H9 (cell line): ENCODE measurements at regions not wholly inside any gene's neighbourhood (a gene's known extent, or its start where the extent isn't known, plus 50 kb on each side); places are given as distances from the start of the nearest gene placed in this dataset.

ENCODE experiments used
- DNase-seq: peaks from one replicate; pipeline ENCODE4 v3.0.0-alpha.2; 2017
- H2AFZ ChIP-seq: one replicate; pipeline ENCODE4 v1.6.1; 2013; ENCODE audit warnings: mild to moderate bottlenecking, low read length, control low read depth, moderate library complexity
- H2AK5ac ChIP-seq: 2 replicates; pipeline ENCODE4 v1.6.1; 2013; ENCODE audit warnings: low read length, control low read depth, mixed read lengths; ENCODE audit not compliant: insufficient read length
- H2BK120ac ChIP-seq: one replicate; pipeline ENCODE4 v1.6.1; 2013; ENCODE audit warnings: low read depth, mild to moderate bottlenecking, low read length, control low read depth, inconsistent platforms; ENCODE audit not compliant: poor library complexity, severe bottlenecking
- H2BK12ac ChIP-seq: 2 replicates; pipeline ENCODE4 v1.6.1; 2013; ENCODE audit warnings: low read length, control low read depth, mixed read lengths, low read depth; ENCODE audit not compliant: insufficient read length
- H2BK15ac ChIP-seq: 2 replicates; pipeline ENCODE4 v1.6.1; 2013; ENCODE audit warnings: low read depth, low read length, control low read depth
- H2BK20ac ChIP-seq: one replicate; pipeline ENCODE4 v1.6.1; 2013; ENCODE audit warnings: low read depth, mild to moderate bottlenecking, low read length, control low read depth, inconsistent platforms; ENCODE audit not compliant: poor library complexity, severe bottlenecking
- H2BK5ac ChIP-seq: 2 replicates; pipeline ENCODE4 v1.6.1; 2013; ENCODE audit warnings: low read length, control low read depth, mixed read lengths; ENCODE audit not compliant: insufficient read length
- H3K14ac ChIP-seq: 2 replicates; pipeline ENCODE4 v1.6.1; 2013; ENCODE audit warnings: low read length, control low read depth; ENCODE audit not compliant: insufficient read depth
- H3K18ac ChIP-seq: 2 replicates; pipeline ENCODE4 v1.6.1; 2013; ENCODE audit warnings: low read depth, mild to moderate bottlenecking, mixed read lengths, low read length, control low read depth; ENCODE audit not compliant: insufficient read length
- H3K23ac ChIP-seq: 2 replicates; pipeline ENCODE4 v1.6.1; 2013; ENCODE audit warnings: low read length, control low read depth, mixed read lengths, low read depth; ENCODE audit not compliant: insufficient read length
- H3K23me2 ChIP-seq: 2 replicates; pipeline ENCODE4 v1.6.1; 2013; ENCODE audit warnings: low read depth, mild to moderate bottlenecking, mixed read lengths, low read length, control low read depth; ENCODE audit not compliant: insufficient read length, poor library complexity, severe bottlenecking
- H3K27ac ChIP-seq: 2 replicates; pipeline ENCODE4 v1.5.1; 2013; ENCODE audit warnings: low read length, control low read depth, mixed read lengths, low read depth; ENCODE audit not compliant: insufficient read length
- H3K27me3 ChIP-seq: 2 replicates; pipeline ENCODE4 v1.6.1; 2013; ENCODE audit warnings: low read length, control low read depth, inconsistent platforms; ENCODE audit not compliant: insufficient read depth
- H3K4ac ChIP-seq: 2 replicates; pipeline ENCODE4 v1.6.1; 2013; ENCODE audit warnings: low read depth, mild to moderate bottlenecking, control low read depth, inconsistent platforms, low read length, moderate library complexity
- H3K4me1 ChIP-seq: 2 replicates; pipeline ENCODE4 v1.6.1; 2013; ENCODE audit warnings: low read length, control low read depth, inconsistent platforms; ENCODE audit not compliant: insufficient read depth
- H3K4me2 ChIP-seq: 2 replicates; pipeline ENCODE4 v1.6.1; 2013; ENCODE audit warnings: low read length, control low read depth, mixed read lengths; ENCODE audit not compliant: insufficient read length, insufficient read depth
- H3K56ac ChIP-seq: 2 replicates; pipeline ENCODE4 v1.6.1; 2013; ENCODE audit warnings: low read depth, mild to moderate bottlenecking, mixed read lengths, low read length, control low read depth; ENCODE audit not compliant: insufficient read length
- H3K79me1 ChIP-seq: 2 replicates; pipeline ENCODE4 v1.6.1; 2013; ENCODE audit warnings: low read depth, mild to moderate bottlenecking, moderate library complexity, low read length, control low read depth, inconsistent platforms; ENCODE audit not compliant: insufficient read depth, poor library complexity, severe bottlenecking
- H3K79me2 ChIP-seq: 2 replicates; pipeline ENCODE4 v1.6.1; 2013; ENCODE audit warnings: low read length, control low read depth, inconsistent platforms; ENCODE audit not compliant: insufficient read depth
- H3K9ac ChIP-seq: 2 replicates; pipeline ENCODE4 v1.6.1; 2013; ENCODE audit warnings: low read length, control low read depth, mixed read lengths; ENCODE audit not compliant: insufficient read length; ENCODE audit errors: extremely low read depth
- H3K9me3 ChIP-seq: one replicate; pipeline ENCODE4 v1.6.1; 2013; ENCODE audit warnings: low read depth, low read length, inconsistent platforms; ENCODE audit not compliant: control insufficient read depth
- H3T11ph ChIP-seq: one replicate; pipeline ENCODE4 v1.6.1; 2013; ENCODE audit warnings: mild to moderate bottlenecking, low read length, control low read depth, inconsistent platforms
- H4K20me1 ChIP-seq: one replicate; pipeline ENCODE4 v1.6.1; 2013; ENCODE audit not compliant: control insufficient read depth, insufficient read length, insufficient read depth
- H4K5ac ChIP-seq: 2 replicates; pipeline ENCODE4 v1.6.1; 2013; ENCODE audit warnings: low read depth, mild to moderate bottlenecking, mixed read lengths, low read length, control low read depth; ENCODE audit not compliant: insufficient read length
- H4K8ac ChIP-seq: replicated peaks from 2 replicates; pipeline ENCODE4 v1.6.1; 2013; ENCODE audit warnings: low read length, control low read depth, mixed read lengths, low read depth; ENCODE audit not compliant: insufficient read length
- H4K91ac ChIP-seq: 2 replicates; pipeline ENCODE4 v1.6.1; 2013; ENCODE audit warnings: low read depth, mild to moderate bottlenecking, moderate library complexity, mixed read lengths, low read length, control low read depth; ENCODE audit not compliant: insufficient read length
- H3K27ac Mint-ChIP-seq, 3 experiments: 2 replicates in 2 of 3; 3 replicates in 1 of 3; pipeline ENCODE4 v1.8.0; 2020 to 2021; ENCODE audit warnings: mixed read lengths in 3 of 3, mild to moderate bottlenecking in 1 of 3, moderate library complexity in 1 of 3
- H3K27me3 Mint-ChIP-seq: 2 replicates; pipeline ENCODE4 v1.8.0; 2021; ENCODE audit warnings: low read depth, mild to moderate bottlenecking, moderate library complexity, mixed read lengths
- H3K36me3 Mint-ChIP-seq, 3 experiments: 2 replicates in 2 of 3; 3 replicates in 1 of 3; pipeline ENCODE4 v1.8.0; 2020 to 2021; ENCODE audit warnings: low read depth in 3 of 3, mixed read lengths in 3 of 3; ENCODE audit not compliant: insufficient read depth in 1 of 3
- H3K4me1 Mint-ChIP-seq, 2 experiments: 2 replicates each; pipeline ENCODE4 v1.8.0; 2020; ENCODE audit warnings: mixed read lengths in 2 of 2
- H3K4me3 Mint-ChIP-seq, 2 experiments: 2 replicates in 1 of 2; 3 replicates in 1 of 2; pipeline ENCODE4 v1.8.0; 2020 to 2021; ENCODE audit warnings: mild to moderate bottlenecking in 2 of 2, mixed read lengths in 2 of 2, moderate library complexity in 1 of 2
- H3K9me3 Mint-ChIP-seq, 2 experiments: 2 replicates in 1 of 2; 3 replicates in 1 of 2; pipeline ENCODE4 v1.8.0; 2020; ENCODE audit warnings: mild to moderate bottlenecking in 2 of 2, mixed read lengths in 2 of 2, moderate library complexity in 1 of 2
- CTCF ChIP-seq: fragments of 200-600 bp; sonication (generic); conservative IDR thresholded peaks from 3 replicates; pipeline ENCODE4 v1.8.0; 2021; ENCODE audit warnings: antibody characterized with exemption, mild to moderate bottlenecking
- WGBS: extraction: QIAGEN DNeasy Blood & Tissue Kit; methylation state at CpG from one replicate; pipeline ENCODE4 v1.1.7; 2013; ENCODE audit warnings: missing lambda C conversion rate, low lambda C conversion rate, mixed read lengths; ENCODE audit not compliant: insufficient read length; ENCODE audit errors: extremely low coverage; 5-methylcytosine and 5-hydroxymethylcytosine counted together

GRCh38 chr1:8159470-8160024, 133.4 kb upstream of the ERRFI1 start:
- H3K9ac ChIP-seq = no peak overlapping the region
- no peaks in the 10 kb centered on the region for H3K27me3 ChIP-seq
- H3T11ph ChIP-seq = no peak overlapping the region
- H2BK120ac ChIP-seq = no peak overlapping the region
- WGBS = no CpG with 5 or more reads among the region's 8 CpGs
- H3K23me2 ChIP-seq = no peaks in the 10 kb centered on the region
- no peak overlapping the region for H4K91ac ChIP-seq
- DNase-seq = no peak
- no peak overlapping the region for H2BK5ac ChIP-seq
- no peak overlapping the region for H3K18ac ChIP-seq
- no peak overlapping the region for H3K14ac ChIP-seq
- H3K27me3 Mint-ChIP-seq = no peaks in the 10 kb centered on the region; the same call in none of the 2 replicates
- no peaks in the 10 kb centered on the region for H3K4me1 ChIP-seq
- H3K79me2 ChIP-seq = no peaks in the 10 kb centered on the region
- no peak overlapping the region for H3K4me2 ChIP-seq
- H3K79me1 ChIP-seq = no peaks in the 10 kb centered on the region
- no peak overlapping the region for H3K56ac ChIP-seq
- H3K36me3 Mint-ChIP-seq = no peaks in the 10 kb centered on the region; a peak in 2 of 7 replicates
- H3K4me1 Mint-ChIP-seq = peaks cover 19 to 21% of the 10 kb centered on the region in 2 experiments
- H2BK20ac ChIP-seq = no peak overlapping the region
- H3K9me3 Mint-ChIP-seq = peaks cover 2% of the 10 kb centered on the region in 2 experiments; a peak in 2 of 5 replicates
- H4K20me1 ChIP-seq = no peaks in the 10 kb centered on the region
- no peaks in the 10 kb centered on the region for H3K9me3 ChIP-seq
- no peak overlapping the region for H2BK15ac ChIP-seq
- no peak overlapping the region for H3K27ac ChIP-seq
- H2BK12ac ChIP-seq = no peak overlapping the region
- no peak for TF ChIP-seq CTCF
- H2AK5ac ChIP-seq = no peak overlapping the region
- H3K4me3 Mint-ChIP-seq = no peak overlapping the region
- H3K4ac ChIP-seq = no peak overlapping the region
- no peak overlapping the region for H2AFZ ChIP-seq
- no peak overlapping the region for H3K27ac Mint-ChIP-seq
- H3K23ac ChIP-seq = no peak overlapping the region
- H4K5ac ChIP-seq = no peak overlapping the region
- no peak overlapping the region for H4K8ac ChIP-seq
